PC-3 (cell line): ENCODE measurements at regions not wholly inside any gene's neighbourhood (a gene's known extent, or its start where the extent isn't known, plus 50 kb on each side); places are given as distances from the start of the nearest gene placed in this dataset.

Source experiments
- ATAC-seq: fragments of 200-7000 bp; cut with Tn5 transposase; 2 replicates; pipeline ENCODE4 v1.9.1; 2020; ENCODE audit warnings: mild to moderate bottlenecking, moderate library complexity
- BruUV-seq: library from RNA; stranded (reverse); fragments of 400-500 nt; replicated peaks from 2 replicates; lab custom pipeline; 2021; lab: Mats Ljungman, UMichigan
- CTCF ChIA-PET: fragments of 300-600 bp; sonication (Branson Sonifier 250); formaldehyde crosslinking; loops from one replicate; lab custom pipeline; 2022; ENCODE audit warnings: antibody characterized with exemption; lab: Charles Lee
- POLR2A ChIA-PET: fragments of 300-600 bp; sonication (Branson Sonifier 250); formaldehyde crosslinking; loops from one replicate; lab custom pipeline; 2022; ENCODE audit warnings: antibody characterized with exemption; ENCODE audit not compliant: unreplicated experiment; lab: Charles Lee
- DNase-seq: peaks from one replicate; pipeline ENCODE4 v3.0.0-alpha.2; 2015
- H2AFZ ChIP-seq: fragments of 300-600 bp; sonication (generic); 2 replicates; pipeline ENCODE4 v1.6.0; 2016; ENCODE audit warnings: antibody characterized with exemption, low read length
- H3F3A ChIP-seq: fragments of 300-600 bp; sonication (generic); one replicate; pipeline ENCODE4 v1.6.0; 2017; ENCODE audit warnings: antibody characterized with exemption, low read length, control low read depth, mild to moderate bottlenecking; ENCODE audit not compliant: unreplicated experiment
- H3K27ac ChIP-seq: fragments of 300-600 bp; sonication (generic); 2 replicates; pipeline ENCODE4 v1.5.1; 2016; ENCODE audit warnings: mild to moderate bottlenecking, low read length
- H3K27me3 ChIP-seq: fragments of 300-600 bp; sonication (generic); 2 replicates; pipeline ENCODE4 v1.6.1; 2016; ENCODE audit warnings: low read length, mixed read lengths
- H3K36me3 ChIP-seq: fragments of 300-600 bp; sonication (generic); 2 replicates; pipeline ENCODE4 v1.6.1; 2016; ENCODE audit warnings: low read depth, mixed run types, low read length, mixed read lengths
- H3K4me1 ChIP-seq: fragments of 300-600 bp; sonication (generic); 2 replicates; pipeline ENCODE4 v1.5.1; 2016; ENCODE audit warnings: low read length; ENCODE audit not compliant: insufficient read depth
- H3K4me2 ChIP-seq: fragments of 300-600 bp; sonication (generic); 2 replicates; pipeline ENCODE4 v1.6.0; 2016; ENCODE audit warnings: low read length
- H3K4me3 ChIP-seq: fragments of 300-600 bp; sonication (generic); 2 replicates; pipeline ENCODE4 v1.5.1; 2016; ENCODE audit warnings: mild to moderate bottlenecking, low read length, mixed read lengths
- H3K79me2 ChIP-seq: fragments of 300-600 bp; sonication (generic); 2 replicates; pipeline ENCODE4 v1.6.1; 2017; ENCODE audit warnings: low read length, mixed read lengths
- H3K9ac ChIP-seq: fragments of 300-600 bp; sonication (generic); 2 replicates; pipeline ENCODE4 v1.6.0; 2016; ENCODE audit warnings: mild to moderate bottlenecking, low read length
- H3K9me2 ChIP-seq: fragments of 300-600 bp; sonication (generic); replicated peaks from 2 replicates; pipeline ENCODE4 v1.6.1; 2016; ENCODE audit warnings: mixed run types, low read length, mixed read lengths
- H3K9me3 ChIP-seq: fragments of 300-600 bp; sonication (generic); 2 replicates; pipeline ENCODE4 v1.6.1; 2016; ENCODE audit warnings: low read length, mixed read lengths
- H4K20me1 ChIP-seq: fragments of 300-600 bp; sonication (generic); 2 replicates; pipeline ENCODE4 v1.6.1; 2016; ENCODE audit warnings: low read length, mixed read lengths
- EZH2 ChIP-seq: fragments of 300-600 bp; sonication (generic); IDR thresholded peaks from one replicate; pipeline ENCODE4 v1.6.1; 2017; ENCODE audit warnings: antibody characterized with exemption, mild to moderate bottlenecking, low read length; ENCODE audit not compliant: unreplicated experiment
- EZH2phosphoT487 ChIP-seq: fragments of 300-600 bp; sonication (generic); IDR thresholded peaks from 2 replicates; pipeline ENCODE4 v1.6.1; 2018; ENCODE audit warnings: mild to moderate bottlenecking, antibody characterized with exemption, low read length, borderline replicate concordance
- intact Hi-C: fragments of 100-400 bp; cut with micrococcal nuclease; formaldehyde crosslinking; loops from 2 replicates; pipeline ENCODE4 v1.9.0; 2023
- TF ChIP-seq, protein P1 (sequence below): fragments of 300-600 bp; sonication (generic); conservative IDR thresholded peaks from 2 replicates; pipeline ENCODE4 v1.5.1; 2017; ENCODE audit warnings: antibody characterized with exemption, low read depth, mild to moderate bottlenecking, low read length

DNA sequence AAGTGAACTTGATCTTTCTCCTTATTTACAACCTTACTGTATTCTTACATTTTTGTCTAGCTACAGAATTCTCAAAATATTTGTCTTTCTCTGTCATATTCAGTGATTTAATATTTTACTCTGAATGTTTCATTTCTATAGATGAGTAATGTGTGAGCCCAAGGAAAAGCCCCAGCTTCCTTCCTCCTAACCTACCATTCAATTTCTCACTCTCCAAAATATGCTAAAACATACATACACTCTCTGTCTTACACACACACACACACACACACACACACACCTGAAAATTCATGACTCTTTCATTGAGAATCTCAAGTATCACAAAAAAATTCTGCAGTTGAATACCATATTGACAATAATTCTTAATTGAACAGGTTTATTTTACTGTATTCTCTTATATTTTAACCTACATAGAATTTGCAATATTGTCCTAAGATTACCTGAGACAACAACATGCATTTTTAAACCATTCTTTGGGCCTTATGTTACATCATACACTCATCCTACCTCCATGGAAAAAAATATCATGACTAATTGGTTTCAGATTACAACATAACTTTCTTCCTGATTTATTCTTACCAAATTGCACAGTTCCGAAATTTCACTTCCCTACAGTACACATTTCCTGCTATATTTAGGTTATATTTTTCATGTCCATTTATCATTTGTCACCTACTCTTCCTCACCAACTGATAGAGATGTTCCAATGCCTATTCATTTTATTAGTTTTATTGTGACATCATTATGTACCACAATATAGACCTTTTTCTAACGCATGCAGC lies 1965.6 kb upstream of the PCDH20 start:
- intact Hi-C loops, result no loop called here

DNA sequence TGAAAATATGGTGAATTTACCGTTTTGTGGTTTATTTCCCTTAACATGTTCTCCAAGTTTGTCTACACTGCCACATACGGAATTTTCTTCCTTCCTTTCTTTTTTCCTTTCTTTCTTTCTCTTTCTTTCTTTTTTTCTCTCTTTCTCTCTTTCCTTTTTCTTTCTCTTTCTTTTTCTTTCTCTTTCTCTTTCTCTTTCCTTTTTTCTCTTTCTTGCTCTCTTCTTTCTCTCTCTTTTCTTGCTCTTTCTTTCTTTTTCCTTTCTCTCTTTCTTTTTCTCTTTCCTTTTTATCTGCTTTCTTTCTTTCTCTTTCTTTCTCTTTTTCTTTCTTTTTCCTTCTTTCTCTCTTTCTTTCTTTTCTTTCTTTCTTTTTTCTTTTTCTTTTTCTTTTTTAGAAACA lies 1962.3 kb upstream of the PCDH20 start:
- BruUV-seq, result no TSS peak
- ChIA-PET CTCF (no interaction called here), POLR2A (no interaction called here)
- Histone ChIP-seq H3K79me2 (no peaks in the 10 kb centered on the region), H3K36me3 (no peaks in the 10 kb centered on the region), H3K9me3 (no peaks in the 10 kb centered on the region), H3K27ac (no peak overlapping the region), H3K9me2 (no peaks in the 10 kb centered on the region), H3K4me2 (no peak overlapping the region), H3K4me1 (no peaks in the 10 kb centered on the region), H3F3A (no peaks in the 10 kb centered on the region), H4K20me1 (no peaks in the 10 kb centered on the region), H3K27me3 (no peaks in the 10 kb centered on the region), H2AFZ (no peak overlapping the region), H3K9ac (no peak overlapping the region), H3K4me3 (no peak overlapping the region)
- intact Hi-C loops, result no loop called here
- no peak for TF ChIP-seq EZH2
- TF ChIP-seq, protein P1, sequence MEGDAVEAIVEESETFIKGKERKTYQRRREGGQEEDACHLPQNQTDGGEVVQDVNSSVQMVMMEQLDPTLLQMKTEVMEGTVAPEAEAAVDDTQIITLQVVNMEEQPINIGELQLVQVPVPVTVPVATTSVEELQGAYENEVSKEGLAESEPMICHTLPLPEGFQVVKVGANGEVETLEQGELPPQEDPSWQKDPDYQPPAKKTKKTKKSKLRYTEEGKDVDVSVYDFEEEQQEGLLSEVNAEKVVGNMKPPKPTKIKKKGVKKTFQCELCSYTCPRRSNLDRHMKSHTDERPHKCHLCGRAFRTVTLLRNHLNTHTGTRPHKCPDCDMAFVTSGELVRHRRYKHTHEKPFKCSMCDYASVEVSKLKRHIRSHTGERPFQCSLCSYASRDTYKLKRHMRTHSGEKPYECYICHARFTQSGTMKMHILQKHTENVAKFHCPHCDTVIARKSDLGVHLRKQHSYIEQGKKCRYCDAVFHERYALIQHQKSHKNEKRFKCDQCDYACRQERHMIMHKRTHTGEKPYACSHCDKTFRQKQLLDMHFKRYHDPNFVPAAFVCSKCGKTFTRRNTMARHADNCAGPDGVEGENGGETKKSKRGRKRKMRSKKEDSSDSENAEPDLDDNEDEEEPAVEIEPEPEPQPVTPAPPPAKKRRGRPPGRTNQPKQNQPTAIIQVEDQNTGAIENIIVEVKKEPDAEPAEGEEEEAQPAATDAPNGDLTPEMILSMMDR, result no peak
- TF ChIP-seq EZH2phosphoT487, result no peak
- ATAC-seq (no peak), DNase-seq (no peak)

More for the DNA sequence above, 1965.6 kb upstream of the PCDH20 start:
- H3K9me2 ChIP-seq, result no peaks in the 10 kb centered on the region
- no peaks in the 10 kb centered on the region for H3K27me3 ChIP-seq
- no peaks in the 10 kb centered on the region for H3K9me3 ChIP-seq
- TF ChIP-seq, protein P1, result no peak
- TF ChIP-seq EZH2phosphoT487 (no peak), EZH2 (no peak)
- DNase-seq (peak; percentile 11), ATAC-seq (peak; percentile 31; the same call in 1 of the 2 replicates)
- no peak overlapping the region for H3K27ac ChIP-seq
- no peak overlapping the region for H3K4me2 ChIP-seq
- CTCF ChIA-PET, result no interaction called here
- H3K79me2 ChIP-seq, result no peaks in the 10 kb centered on the region
- H3F3A ChIP-seq, result no peaks in the 10 kb centered on the region
- no peak overlapping the region for H2AFZ ChIP-seq
- no peaks in the 10 kb centered on the region for H3K36me3 ChIP-seq
- no peak overlapping the region for H3K4me3 ChIP-seq
- no peaks in the 10 kb centered on the region for H4K20me1 ChIP-seq
- POLR2A ChIA-PET, result no interaction called here
- no TSS peak for BruUV-seq
- H3K4me1 ChIP-seq, result no peaks in the 10 kb centered on the region
- no peak overlapping the region for H3K9ac ChIP-seq

DNA sequence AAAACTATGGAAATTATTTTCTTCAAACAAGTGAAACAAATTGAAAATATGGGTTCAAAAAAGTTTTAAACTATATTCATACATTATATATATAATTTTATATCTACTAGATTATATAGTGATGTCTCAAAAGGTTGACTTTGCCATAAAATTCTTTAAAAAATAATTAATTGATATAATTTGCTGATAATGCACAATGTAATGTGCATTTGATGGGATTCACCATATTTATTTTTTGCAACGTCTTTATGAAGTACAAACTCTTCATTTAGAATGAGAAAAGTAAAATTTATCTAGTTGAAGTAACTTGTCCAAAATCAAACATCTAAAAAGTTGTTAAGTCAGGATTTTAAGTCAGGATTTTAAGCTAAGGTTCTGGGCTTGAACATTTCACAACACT lies 1954.5 kb upstream of the PCDH20 start:
- H3K4me2 ChIP-seq, result no peak overlapping the region
- DNase-seq (no peak), ATAC-seq (no peak)
- TF ChIP-seq, protein P1, result no peak
- TF ChIP-seq EZH2phosphoT487 (no peak), EZH2 (no peak)
- H3K36me3 ChIP-seq, result no peaks in the 10 kb centered on the region
- intact Hi-C loops, result no loop called here
- H2AFZ ChIP-seq, result no peak overlapping the region
- CTCF ChIA-PET, result no interaction called here
- no peaks in the 10 kb centered on the region for H3K27me3 ChIP-seq
- H3K4me1 ChIP-seq, result no peaks in the 10 kb centered on the region
- H3K9ac ChIP-seq, result no peak overlapping the region
- H3K27ac ChIP-seq, result no peak overlapping the region
- H4K20me1 ChIP-seq, result no peaks in the 10 kb centered on the region
- BruUV-seq, result no TSS peak
- H3K4me3 ChIP-seq, result no peak overlapping the region
- no peaks in the 10 kb centered on the region for H3K79me2 ChIP-seq
- no peaks in the 10 kb centered on the region for H3K9me3 ChIP-seq
- H3F3A ChIP-seq, result no peaks in the 10 kb centered on the region
- no peaks in the 10 kb centered on the region for H3K9me2 ChIP-seq
- POLR2A ChIA-PET, result no interaction called here
